Fibroblast of skin of left quadriceps (primary cell): ENCODE measurements at regions not wholly inside any gene's neighbourhood (a gene's known extent, or its start where the extent isn't known, plus 50 kb on each side); places are given as distances from the start of the nearest gene placed in this dataset.
"Not testable (repeated sequence)": the region's sequence is repeated elsewhere in the genome, so short reads cannot be mapped to it uniquely, and the experiment has no call there.

Experiments
- DNase-seq, 2 experiments: peaks; one replicate each; pipeline ENCODE4 v3.0.0-alpha.2; 2013; ENCODE audit warnings: low read depth in 2 of 2

DNA sequence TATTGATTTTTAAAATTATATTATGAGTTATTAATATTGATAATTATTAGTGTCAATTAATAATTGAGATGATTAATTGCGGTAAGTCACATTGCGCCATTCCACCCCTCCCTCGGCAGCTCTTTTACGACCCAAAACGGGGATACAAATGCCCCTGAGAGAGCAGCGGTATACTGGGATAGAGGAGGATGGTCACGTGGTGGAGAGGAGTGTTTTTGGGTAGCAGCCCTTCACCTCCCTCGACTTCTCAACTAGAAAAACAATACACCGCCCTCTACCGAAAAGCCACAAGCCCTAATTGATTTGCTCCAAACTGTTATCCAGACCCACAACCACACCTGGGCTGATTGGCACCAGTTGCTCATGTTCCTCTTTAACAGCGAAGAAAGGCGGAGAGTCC is 71.0 kb downstream of the DAPL1 start:
- not testable (repeated sequence) for DNase-seq

DNA sequence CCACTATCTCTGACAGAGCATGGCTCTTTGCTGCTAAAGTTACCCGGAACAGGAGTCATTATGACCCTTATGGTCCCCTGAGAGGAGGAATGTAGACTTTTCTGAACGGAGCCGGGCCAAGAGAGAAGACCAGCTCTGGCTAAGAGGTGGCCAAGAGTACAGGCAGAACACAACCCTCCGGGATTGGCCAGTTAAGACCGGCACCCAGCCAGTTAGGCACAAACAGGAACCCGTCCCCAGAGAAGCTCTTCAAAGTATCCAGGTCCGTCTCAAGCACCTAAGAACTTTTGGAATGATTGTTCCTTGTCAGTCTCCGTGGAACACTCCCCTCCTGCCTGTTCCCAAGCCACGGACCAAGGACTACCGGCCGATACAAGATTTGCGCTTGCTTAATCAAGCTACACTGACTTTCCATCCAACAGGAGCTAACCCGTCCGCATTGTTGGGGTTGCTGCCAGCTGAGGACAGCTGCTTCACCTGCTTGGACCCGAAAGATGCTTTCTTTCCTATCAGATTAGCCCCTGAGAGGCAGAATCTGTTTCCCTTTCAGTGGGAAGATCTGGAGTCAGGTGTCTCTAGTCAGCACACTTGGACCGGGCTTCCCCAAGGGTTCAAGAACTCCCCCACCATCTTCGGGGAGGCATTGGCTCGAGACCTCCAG is 72.5 kb downstream of the DAPL1 start:
- DNase-seq, result not testable (repeated sequence)

DNA sequence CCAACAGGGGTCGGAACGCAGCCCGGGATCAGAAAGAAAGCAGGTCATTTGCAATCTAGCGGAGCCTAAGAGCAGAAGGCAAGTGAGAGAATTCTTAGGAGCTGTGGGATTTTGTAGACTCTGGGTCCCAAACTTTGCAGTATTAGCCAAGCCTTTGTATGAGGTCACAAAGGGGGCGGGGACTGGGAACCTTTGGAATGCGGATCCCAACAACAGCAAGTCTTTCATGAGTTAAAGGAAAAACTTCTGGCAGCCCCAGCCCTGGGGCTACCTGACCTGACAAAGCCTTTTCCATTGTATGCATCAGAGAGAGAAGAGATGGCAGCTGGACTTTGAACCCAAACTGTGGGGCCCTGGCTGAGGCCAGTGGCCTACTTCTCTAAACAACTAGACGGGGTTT is 73.3 kb downstream of the DAPL1 start:
- not testable (repeated sequence) for DNase-seq

DNA sequence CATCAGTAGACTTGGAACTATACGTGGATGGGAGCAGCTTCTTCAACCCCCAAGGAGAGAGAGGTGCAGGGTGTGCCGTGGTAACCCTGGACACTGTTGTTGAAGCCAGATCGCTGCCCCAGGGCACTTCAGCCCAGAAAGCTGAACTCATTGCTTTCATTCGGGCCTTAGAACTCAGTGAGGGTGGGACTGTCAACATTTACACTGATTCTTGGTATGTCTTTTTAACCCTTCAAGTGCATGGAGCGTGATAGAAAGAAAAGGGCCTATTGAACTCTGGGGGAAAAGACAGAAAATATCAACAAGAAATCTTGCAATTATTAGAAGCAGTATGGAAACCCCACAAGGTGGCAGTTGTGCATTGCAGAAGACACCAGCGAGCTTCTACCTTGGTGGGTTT is 74.0 kb downstream of the DAPL1 start:
- DNase-seq, result not testable (repeated sequence)

DNA sequence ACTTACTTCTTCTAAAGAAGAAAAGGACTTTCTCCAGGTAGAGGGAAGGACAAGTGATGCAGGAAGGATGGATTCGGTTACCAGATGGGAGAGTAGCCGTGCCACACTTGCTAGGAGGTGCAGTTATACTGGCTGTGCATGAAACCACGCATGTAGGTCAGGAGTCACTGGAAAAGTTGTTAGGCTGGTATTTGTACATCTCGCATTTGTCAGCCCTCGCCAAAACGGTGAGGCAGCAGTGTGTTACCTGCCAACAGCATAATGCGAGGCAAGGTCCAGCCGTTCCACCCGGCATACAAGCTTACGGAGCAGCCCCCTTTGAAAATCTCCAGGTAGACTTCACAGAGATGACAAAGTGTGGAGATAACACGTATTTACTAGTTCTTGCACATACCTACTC is 74.5 kb downstream of the DAPL1 start:
- DNase-seq, result not testable (repeated sequence)

DNA sequence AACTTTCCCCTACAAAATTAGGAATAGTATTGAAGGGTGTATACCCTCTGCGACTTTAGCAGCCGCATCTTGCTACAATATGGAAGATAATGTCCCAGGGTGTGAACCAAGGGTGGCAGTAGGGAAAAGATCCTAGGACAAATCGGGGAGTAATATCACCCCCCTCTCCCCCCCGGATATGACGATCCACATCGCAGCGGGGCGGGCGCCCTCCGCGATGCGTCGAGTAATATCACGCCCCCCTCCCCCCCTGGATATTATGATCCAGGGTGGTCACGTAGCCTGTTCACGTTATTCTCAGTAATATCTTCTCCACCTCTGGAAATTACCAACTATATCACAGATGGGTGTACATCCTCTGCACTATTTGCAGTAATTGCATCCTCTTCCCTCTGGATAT is 82.9 kb downstream of the DAPL1 start:
- no peak for DNase-seq

DNA sequence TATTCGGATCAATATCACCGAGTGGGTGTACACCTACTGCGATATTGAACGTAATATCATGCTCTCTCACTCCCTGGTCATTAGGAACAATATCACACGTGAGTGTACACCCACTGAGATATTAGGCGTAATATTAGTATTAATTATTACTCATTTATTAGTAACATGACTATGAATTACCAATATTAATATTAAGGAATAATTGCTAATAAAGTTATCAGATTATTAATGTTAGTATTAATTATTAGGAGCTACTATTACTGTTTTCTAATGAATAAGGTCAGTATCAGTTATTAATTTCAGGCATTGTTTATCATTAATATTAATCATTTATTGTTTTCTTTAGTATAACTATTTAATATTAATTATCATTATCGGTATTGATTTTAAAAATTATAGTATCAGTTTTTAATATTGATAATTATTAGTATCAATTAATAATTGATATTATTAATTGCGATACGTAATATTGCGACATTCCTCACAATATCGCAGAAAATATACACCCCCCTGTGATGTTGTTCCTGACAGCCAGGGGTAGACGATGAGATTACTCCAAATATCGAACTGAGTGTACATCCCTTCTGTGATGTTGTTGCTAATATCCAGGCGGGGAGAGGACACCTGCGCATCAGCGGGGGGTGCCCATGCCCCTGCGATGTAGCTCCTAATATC is 84.2 kb downstream of the DAPL1 start:
- no peak for DNase-seq

DNA sequence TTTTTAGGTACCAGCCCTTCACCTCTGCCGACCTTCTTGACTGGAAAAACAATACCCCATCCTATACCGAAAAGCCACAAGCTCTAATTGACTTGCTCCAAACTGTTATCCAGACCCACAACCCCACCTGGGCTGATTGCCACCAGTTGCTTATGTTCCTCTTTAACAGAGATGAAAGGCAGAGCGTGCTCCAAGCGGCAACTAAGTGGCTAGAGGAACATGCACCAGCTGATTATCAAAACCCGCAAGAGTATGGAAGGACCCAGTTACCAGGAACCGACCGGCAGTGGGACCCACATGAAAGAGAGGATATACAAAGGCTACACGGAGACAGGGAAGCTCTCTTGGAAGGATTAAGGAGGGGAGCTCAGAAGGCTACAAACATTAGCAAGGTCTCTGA is 86.1 kb upstream of the TANC1 start:
- DNase-seq, result no peak

DNA sequence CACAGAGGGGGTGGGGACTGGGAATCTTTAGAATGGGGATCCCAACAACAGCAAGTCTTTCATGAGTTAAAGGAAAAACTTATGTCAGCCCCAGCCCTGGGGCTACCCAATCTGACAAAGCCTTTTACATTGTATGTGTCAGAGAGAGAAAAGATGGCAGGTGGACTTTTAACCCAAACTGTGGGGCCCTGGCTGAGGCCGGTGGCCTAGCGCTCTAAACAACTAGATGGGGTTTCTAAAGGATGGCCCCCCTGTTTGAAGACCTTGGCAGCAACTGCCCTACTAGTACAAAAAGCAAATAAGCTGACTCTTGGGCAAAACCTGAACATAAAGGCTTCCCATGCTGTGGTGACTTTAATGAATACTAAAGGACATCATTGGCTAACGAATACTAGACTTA is 83.9 kb upstream of the TANC1 start:
- DNase-seq, result not testable (repeated sequence)

DNA sequence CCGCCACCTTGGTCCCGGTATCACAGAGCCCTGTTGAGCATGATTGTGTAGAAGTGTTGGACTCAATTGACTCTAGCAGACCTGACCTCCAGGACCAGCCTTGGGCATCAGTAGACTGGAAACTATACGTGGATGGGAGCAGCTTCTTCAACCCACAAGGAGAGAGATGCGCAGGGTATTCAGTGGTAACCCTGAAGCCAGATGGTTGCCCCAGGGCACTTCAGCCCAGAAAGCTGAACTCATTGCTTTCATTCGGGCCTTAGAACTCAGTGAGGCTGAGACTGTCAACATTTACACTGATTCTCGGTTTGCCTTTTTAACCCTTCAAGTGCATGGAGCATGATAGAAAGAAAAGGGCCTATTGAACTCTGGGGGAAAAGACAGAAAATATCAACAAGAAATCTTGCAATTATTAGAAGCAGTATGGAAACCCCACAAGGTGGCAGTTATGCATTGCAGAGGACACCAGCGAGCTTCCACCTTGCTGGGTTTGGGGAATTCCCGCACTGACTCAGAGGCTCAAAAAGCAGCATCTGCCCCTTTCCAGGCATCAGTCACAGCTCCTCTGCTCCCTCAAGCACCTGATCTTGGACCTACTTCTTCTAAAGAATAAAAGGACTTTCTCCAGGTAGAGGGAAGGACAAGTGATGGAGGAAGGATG is 83.3 kb upstream of the TANC1 start:
- not testable (repeated sequence) for DNase-seq

DNA sequence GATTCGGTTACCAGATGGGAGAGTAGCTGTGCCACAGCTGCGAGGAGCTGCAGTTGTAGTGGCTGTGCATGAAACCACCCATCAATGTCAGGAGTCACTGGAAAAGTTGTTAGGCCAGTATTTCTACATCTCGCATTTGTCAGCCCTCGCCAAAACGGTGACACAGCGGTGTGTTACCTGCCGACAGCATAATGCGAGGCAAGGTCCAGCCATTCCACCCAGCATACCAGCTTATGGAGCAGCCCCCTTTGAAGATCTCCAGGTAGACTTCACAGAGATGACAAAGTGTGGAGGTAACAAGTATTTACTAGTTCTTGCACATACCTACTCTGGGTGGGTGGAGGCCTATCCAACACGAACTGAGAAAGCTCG is 82.8 kb upstream of the TANC1 start:
- DNase-seq, result not testable (repeated sequence)

DNA sequence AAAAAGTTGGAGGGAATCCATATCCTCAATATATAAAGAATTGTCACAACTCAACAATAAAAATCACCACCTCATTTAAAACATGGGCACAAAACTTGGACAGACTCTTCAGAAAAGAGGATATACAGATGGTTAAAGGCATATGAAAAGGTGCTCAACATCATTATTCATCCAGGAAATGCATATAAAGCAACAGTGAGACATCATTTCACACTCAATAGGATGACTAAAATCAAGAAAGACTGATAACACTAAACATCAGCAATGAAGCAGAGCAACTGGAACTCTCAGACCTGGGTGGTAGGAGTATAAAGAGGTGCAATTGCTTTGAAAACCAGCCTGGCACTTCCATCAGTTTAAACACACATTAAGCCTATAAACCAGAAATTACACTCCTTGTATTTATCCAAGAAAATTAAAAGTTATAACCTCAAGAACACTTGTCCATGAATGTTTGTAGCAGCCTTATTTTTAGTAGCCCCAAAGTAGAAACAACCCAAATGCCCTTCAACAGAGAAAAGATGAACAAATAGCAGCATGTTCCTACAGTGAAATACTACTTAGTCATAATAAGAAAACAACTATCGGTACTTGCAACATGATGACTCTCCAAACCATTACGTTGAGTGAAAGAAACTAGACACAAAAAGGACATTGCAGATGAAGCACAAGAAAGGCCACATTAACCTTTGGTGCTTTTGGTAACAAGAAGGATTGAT is 79.1 kb upstream of the TANC1 start:
- no peak for DNase-seq

DNA sequence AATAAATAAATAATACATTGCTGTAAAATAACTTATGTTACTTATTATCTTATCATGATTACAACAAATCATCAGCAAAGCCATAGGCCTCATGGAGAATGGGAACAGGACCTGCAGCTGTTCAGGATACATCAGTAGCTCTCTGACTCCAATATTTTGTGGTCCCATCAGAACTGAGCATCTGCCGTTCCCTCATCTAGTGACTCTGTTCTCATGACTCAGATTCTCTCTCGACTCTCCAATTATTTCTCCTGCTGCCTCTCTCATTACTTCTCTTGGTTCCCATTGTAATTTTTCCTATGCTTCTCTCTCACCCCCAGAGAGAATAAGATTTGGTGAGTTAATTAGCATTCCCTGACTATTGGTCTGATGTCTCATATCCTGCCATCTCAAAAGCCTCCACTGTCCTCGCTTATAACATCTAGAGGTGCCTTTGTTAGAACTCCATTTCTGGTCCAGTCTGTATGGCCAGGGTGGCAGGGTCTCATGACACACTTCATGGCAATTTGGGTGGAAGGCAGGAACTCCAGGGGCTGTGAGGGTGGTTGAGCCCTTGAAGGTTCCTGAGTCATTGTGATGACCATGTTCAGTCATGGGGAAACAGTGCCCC is 78.0 kb upstream of the TANC1 start:
- DNase-seq, result no peak

DNA sequence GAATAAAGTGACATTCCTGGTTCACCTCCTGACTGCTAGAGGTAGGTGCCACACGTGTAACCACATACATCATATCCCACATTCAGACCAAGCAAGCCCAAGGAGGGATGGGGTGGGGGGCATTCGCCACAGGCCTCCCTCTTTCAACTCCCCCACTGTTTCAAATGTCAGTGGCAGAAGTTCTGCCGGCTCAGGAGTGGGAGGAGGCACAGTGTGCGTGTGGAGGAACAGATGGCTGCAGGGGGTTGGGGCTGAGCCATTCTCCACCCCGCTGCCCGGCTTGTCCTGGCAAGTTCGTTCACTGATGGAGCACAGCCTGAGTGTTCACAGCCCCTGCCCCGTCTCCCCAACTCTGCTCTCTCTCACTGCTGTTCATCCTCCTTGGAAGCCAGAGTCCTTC is 75.4 kb upstream of the TANC1 start:
- peak in 1 of 2 experiments; percentile 16 for DNase-seq

DNA sequence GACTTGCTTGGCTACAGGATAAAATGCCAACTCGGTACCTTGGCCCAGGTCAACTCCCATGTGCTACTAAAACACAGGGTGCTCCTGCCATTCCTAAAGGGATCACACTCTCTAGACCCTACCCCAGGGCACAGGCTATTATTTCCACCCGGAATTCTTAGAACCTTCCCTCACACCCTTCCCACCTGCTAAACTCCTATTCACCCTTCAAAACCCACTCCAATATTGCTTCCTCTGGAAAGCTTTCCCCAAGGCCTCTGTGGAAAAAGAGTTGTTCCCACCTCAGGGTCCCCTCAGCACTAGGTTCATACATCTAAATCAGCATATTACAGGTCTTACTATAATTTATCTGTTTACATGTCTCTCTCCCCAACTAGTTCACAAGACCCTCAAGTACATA is 75.0 kb upstream of the TANC1 start:
- DNase-seq, result no peak

DNA sequence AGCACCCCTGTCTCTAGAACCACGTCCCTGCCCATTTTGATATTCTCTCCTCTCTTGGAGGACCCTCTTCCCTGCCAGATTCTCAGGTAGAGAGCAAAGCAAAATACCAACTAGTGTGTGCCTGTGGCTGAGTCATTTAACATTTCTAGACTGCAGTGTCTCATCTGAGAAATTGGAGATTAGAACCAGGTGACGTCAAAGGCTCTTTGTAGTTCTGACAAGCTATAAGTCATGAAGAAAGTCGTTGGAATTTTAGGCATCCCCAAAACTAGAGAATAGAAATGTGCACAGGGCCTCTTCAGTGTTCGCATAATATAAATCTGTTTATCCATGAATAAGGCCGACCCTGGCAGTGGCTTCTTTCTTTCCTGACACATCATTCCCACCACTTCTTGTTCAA is 74.4 kb upstream of the TANC1 start:
- peak; percentile 75 to 78 for DNase-seq

DNA sequence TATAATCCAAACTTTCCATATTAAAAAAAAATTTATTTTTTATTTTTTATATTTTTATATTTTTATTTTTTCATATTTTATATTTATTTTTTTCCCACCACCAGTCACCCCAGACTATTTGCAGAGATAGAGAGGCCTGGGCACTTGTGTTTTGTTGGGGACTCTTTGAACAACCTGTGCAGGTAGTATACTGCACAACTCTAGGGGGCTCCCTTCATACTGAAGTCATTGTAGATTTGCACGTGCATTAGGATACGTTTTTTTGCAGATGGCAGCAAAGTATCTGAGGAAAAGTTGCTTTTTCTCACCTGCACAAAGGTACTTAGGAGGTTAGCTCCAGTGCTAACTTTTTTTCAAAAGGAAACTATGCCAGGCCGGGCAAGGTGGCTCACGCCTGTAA is 73.9 kb upstream of the TANC1 start:
- no peak for DNase-seq

DNA sequence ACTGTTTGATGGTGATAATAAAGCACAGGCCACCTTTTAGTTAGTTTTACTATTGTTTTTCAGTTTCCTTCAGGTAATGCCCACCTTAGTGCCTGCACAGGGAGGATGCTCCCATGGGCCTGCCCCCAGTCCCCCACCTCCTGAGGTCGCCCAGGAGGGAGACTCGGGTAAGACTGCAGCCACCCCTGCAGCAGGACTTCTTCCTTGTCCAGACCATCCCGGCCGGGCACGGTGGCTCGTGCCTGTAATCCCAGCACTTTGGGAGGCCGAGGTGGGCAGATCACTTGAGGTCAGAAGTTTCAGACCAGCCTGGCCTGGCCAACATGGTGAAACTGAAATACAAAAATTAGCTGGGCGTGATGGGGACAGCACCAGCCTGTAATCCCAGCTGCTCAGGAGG is 68.1 kb upstream of the TANC1 start:
- no peak for DNase-seq

DNA sequence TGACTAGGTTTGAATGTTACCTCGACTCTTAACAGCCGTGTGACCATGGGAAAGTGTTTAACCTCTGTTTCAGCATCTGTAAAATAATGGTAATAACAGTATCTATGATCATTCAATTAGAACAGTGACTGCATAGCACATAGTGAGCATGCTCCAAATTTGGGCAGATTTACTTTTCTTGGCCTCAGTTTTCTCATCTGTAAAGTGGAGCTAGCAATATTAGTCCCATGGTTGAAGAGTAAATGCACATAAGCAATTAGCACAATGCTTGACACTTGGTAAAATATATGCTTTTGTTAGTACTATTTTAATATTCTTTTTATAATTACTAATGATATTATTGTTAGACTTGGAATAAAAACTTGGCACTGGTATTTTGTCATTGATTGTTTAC is 66.4 kb upstream of the TANC1 start:
- DNase-seq, result no peak

DNA sequence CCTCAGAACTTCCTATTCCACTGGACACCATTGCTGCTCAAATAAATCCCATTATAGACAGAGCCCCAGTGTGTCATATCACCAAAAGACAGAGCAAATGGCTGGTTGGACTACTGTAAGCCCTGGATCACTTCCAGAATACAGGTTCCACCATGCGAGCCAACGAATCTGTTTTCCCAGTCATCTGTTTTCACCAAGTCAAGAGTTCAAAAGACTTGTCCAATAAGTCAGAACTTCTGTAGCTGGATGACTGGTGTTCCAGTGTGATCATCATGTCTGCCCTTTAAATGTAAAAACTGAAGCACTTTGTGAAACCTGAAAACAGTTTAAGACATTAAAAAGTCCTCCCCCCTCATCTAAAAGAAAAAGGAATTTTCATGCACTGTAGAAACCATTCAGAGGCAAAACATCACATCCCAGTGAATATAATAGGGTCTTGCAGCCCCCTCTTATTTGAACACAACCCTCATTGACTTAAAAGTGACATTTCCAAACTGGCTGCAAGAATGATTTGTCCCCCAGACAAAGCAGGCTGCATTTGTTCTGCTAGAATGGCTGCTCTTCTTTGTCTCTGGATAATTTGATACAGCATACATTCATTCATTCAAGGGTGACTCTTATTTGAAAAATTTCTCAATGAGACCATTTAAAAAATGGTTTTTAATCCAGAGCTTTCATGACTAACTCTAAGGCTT is 64.6 kb upstream of the TANC1 start:
- no peak for DNase-seq

DNA sequence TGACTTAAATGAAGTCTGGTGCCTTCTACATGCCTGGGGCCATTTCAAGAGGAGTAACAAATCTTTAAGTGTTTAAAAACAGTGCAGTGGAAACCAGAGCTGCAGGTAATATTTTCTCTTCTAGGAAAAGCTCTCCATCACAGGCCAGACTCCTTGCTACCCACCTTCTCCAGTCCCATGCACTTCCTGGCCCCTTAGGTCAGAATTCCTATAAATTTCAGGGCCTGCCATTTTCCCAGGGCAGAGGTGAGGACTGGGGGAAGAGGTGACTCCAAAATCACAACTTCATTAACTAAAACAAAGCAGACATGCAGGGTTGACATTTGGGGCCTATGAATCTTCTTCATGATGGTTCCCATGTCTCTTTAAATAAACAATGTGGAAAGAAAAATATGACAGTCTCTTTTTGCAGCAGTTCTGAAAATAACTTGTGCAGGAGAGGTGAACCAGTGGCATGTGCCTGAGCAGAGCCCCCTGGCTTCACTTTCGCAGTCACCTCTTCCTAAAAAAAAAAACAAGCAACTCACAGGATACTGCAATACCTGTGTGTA is 63.7 kb upstream of the TANC1 start:
- no peak for DNase-seq
